HuH-7 (cell line): ENCODE measurements at regions not wholly inside any gene's neighbourhood (a gene's known extent, or its start where the extent isn't known, plus 50 kb on each side); places are given as distances from the start of the nearest gene placed in this dataset.

Experiments
- DNase-seq: peaks from one replicate; pipeline ENCODE4 v3.0.0; 2011; ENCODE audit warnings: low spot score

DNA sequence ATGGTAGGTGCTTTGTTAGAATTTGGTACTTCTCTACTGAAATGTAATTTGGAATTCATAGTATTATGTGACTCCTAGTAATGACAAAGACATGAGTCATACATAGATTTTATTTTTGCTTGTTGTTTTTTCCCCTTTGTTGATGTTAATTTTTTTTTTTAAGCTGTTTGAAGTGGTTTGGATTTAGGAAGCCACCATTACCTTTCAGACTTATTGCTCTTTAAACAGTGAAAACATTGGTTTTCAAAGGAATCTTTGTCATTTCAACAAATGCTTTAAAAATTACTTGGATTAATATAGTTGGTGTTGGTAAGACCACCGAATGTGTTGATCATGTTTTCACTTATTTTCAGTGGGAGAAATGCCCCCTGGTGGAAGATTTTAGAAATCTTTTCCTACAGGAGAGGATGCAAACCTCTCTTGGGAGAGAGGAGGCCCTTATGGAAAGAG, 170.1 kb upstream of the PITX1 start:
- DNase-seq = no peak

GRCh38 chr5:135203593-135204036, 169.6 kb upstream of the PITX1 start:
- no peak for DNase-seq

- no peak for DNase-seq
Measured at GRCh38 chr5:135203019-135203418, 169.0 kb upstream of the PITX1 start.

- no peak for DNase-seq
Measured at GRCh38 chr5:135199919-135200318, 165.9 kb upstream of the PITX1 start.

- no peak for DNase-seq
Measured at GRCh38 chr5:135196483-135196882, 162.5 kb upstream of the PITX1 start.

GRCh38 chr5:135195270-135195608, 161.2 kb upstream of the PITX1 start:
- DNase-seq = no peak

- no peak for DNase-seq
Measured at GRCh38 chr5:135194573-135195269, 160.7 kb upstream of the PITX1 start.

GRCh38 chr5:135194126-135194488, 160.1 kb upstream of the PITX1 start:
- DNase-seq = no peak

DNA sequence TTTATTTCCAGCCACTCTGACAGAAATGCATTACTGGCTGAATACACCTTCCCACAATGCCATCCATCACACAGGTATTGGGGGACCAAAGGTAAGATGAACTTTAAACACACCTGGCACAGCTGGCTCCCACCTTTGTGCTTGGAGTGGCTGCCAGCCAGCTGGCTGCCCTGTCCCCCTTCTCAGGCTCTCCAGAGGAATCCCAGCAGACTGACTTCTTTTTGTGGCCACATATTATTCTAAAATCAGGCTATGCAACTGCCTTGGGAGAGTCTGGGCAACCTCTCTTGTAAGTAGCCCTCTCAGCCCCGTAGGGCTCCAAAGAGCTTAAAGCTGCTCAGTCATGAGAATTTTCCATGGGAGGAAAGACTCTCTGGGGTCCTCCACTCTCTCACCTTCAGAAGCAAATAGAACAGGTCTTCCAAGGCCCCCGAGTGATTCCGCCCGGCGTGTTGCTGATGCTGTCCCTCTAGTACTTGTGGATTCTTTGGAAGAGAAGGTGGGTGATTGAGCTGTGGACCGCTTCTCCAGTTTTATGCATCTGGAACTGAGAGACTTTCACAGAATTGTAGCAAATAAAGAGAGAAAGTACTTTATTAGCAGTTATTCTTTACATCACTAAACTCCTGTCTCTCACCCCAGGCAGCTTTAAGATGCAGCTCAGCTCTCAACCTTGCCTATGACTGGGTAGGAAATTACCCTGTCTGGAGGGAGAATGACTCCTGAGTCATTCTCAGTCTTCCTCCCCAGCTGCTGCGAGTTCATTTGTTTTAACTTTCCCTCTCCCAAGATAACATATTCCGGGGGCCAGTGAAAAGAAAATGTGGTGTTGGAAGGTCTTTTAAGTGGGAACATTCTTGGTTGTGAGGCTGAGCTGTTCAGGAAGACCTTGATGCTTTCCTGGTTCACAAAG, 159.4 kb upstream of the PITX1 start:
- DNase-seq = no peak

DNA sequence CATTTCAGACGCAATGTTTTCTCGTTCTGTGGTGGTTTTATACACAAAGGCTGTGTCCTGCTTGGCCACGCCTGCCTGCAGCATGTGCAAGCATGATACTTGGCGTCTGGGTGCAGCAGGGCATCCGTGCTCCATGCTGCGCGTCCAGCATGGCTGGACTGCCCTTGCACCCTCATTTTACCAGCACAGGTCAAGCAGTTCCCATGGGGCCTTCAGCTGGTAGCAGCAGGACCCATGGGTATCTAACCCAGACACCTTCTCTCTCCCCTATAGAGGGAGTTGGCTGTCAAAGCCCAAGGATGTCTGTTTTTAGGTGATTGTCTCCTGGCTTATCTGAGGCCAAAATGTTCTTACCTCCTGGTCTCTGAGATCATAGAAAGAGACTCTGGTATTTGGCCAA, 158.3 kb upstream of the PITX1 start:
- no peak for DNase-seq

DNA sequence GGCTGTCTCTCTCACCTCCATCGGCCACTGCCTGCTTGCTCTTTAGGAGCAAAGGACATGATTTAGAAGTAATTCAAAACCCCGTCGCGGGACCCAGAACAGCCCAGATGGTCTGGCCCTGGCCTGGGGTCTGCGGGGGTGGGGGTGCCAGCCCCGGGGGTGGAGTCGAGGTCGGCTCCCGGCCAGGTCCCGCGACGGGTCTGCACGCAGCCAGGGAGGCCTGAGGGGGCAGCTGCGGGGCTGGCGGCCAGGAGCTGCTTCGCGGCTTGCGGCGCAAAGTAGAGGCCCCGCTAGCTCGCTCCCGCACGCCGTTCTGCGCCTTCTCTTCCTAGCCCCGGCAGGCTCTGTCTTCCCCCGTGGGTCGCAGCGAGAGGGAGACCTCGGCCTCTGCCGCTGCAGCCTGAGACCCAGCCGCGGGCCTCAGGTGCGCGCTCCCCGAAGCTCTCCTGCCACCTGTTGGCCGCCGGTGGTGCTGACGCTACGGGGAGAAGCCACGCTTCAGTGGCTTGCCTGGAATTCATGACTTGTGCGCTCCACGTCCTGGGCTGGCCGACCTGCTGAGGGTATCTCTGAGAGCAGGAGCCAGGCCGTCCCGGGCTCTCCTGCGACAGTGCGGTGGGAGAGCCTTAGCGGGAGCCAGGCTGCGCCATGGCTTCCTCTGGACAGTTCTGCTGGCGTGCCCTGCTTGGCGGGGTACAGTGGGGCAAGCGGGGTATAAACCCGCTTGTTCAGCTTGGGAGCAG, 157.2 kb upstream of the PITX1 start:
- DNase-seq = peak; percentile 76

DNA sequence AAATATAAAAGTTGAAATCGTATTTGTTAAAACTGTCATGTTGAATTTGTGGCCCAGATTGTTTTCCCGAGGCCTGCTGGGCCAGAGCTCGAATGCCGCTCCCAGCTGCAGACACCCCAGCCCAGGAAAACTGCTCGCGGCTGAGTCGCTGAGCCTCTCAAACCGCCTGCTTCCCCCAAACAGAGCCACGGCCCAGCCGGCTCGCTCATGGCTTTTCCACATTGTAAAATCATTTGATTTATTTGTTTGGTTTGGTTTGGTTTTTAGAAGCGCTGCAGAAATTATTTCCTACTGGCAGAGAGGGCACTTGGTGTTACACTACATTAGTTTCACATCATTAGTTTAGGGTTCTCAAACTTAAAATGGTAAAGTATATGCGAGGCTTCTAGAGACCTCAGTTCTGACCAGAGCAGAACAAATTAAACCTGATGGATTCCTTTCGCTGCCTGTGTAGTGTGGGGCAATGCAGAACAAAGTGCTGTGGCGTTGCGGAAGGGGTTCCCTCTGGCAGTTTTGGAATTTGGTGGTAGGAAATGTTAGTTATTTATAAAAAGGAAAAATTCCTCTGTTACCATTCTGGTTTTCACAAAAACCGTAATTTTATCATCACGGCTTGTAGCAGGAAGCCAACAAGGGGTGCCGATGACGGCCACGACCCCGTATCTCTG, 156.5 kb upstream of the PITX1 start:
- DNase-seq = no peak

DNA sequence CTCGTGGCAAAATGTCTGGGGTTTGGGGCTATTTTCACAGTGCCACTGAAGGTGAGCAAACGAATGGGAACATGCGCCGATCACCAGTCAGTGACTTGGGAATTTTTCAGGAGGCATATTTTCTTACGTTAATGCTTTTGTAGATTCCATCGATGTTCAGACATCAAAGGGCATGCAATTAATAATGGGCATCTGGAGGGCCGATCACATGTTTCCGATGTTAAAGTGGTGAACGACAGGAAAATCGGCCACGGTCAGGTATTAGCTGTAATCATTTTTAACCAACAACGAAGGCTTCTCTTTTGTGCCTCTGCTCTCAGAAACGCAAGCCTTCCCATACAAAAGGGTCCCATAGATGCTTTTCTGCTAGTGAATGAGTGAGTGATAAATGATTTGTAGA, 155.0 kb upstream of the PITX1 start:
- DNase-seq = no peak

GRCh38 chr5:135188233-135188914, 154.3 kb upstream of the PITX1 start:
- DNase-seq = no peak

DNA sequence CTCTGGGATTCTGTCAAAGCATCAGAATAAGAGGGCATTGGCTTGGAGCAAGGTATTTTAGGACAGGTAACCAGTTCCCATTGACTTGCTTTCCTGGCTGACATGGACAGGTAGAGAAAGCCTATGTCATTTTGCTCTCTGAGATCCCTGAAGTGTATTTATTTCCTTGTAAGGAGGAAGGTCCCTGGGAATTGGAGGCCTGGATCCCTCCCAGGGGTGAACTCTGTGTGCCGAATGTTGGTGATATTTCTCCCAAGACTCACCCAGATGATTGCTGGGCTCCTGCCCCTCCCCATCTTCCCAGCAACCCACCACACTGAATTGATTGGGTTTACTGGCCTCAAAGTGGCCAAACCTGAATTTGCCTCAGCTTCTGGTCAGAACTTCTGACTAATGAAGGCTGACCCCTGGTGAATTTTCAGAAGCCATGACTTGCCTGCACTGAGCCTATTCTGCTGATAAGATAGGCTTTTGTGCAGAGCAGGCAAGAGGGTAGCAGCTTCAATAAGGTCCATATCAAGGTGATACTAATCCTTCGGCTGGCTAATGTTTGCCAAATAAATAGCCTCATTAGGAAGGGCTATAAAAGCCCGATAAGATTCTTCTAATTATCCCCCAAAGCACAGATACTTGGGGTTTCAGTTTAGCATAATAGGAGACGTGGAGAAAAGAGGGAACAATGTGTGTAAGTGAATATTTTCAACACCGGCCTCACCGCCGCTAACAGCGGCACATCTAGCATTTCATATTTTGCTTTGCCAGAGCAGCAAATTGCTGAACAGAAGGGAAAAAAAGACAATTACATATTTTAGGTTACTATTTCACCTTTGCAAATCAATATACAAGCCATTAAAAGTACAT, 152.9 kb upstream of the PITX1 start:
- DNase-seq = no peak

- DNase-seq = no peak
Measured at GRCh38 chr5:135185481-135186065, 151.5 kb upstream of the PITX1 start.

DNA sequence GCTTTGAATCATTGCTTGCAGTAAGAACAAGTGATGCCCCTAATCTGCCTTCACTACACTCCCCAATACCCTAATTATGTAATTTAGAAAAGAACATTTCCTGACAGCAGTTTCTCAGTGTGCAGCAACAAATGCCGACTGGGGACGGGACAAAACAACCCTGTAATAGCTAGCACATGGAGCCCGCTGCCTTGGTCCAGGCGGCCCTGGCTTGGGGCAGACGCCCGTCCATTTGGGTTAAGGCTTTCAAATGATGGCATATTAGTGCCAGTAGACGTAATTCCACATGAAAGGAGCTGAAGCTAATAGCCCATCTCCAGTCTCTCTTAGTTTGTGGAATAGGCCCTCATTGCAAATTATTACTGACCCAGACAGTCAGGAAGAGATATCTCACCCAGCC, 150.6 kb upstream of the PITX1 start:
- DNase-seq = no peak

DNA sequence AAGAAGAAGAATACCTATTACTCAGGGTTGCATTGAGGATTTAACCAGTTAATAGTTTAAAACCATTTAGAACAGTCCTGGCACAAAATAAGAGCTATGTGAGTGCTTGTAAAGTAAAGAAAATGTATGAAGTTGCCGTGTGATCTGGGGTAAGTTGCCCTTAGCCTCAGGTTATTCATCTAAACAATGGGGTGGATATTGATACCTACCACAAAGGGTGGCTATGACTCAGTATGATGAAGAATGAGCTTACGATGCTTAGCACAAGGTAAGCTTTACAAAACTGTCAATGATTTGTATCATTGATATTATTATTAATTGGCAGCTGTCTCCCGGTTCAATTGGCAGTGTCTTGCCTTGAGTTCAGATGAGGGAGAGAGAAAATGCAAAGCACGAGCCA, 149.4 kb upstream of the PITX1 start:
- no peak for DNase-seq

DNA sequence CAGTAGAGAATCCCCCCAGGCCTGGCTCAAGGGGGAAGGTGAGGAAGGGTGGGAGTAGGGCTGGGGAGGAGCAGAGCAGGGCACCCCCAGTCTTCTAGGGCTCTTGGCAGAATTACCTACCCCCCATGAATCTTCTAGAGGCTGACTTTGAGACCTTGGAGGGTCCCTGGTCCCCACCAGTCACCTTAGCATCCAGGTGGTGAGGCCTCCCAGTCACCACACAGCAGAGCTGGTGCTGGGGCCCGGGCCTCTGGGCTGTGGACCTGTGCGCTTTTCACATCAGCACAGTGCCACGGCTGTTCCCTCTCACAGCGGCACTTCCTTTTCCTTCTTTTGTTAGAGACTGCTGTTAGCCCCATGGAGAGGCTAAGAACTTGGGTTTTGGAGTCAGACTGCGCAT, 148.6 kb upstream of the PITX1 start:
- no peak for DNase-seq

GRCh38 chr5:135181653-135182052, 147.6 kb upstream of the PITX1 start:
- DNase-seq = no peak
